Parathyroid adenoma (tissue), 2 donors: ENCODE measurements at regions not wholly inside any gene's neighbourhood (a gene's known extent, or its start where the extent isn't known, plus 50 kb on each side); places are given as distances from the start of the nearest gene placed in this dataset.

Source experiments
- H2AFZ ChIP-seq: fragments of 300-600 bp; sonication (generic); one replicate; pipeline ENCODE4 v1.7.0; 2017; ENCODE audit warnings: antibody characterized with exemption, mild to moderate bottlenecking
- H3K27ac ChIP-seq: fragments of 300-600 bp; sonication (generic); one replicate; pipeline ENCODE4 v1.7.0; 2017
- H3K27me3 ChIP-seq: fragments of 300-600 bp; sonication (generic); one replicate; pipeline ENCODE4 v1.7.0; 2017; ENCODE audit warnings: low read length; ENCODE audit not compliant: control insufficient read depth, insufficient read depth
- H3K36me3 ChIP-seq: fragments of 300-600 bp; sonication (generic); one replicate; pipeline ENCODE4 v1.7.0; 2017; ENCODE audit warnings: low read length; ENCODE audit not compliant: control insufficient read depth, insufficient read depth
- H3K4me1 ChIP-seq: fragments of 300-600 bp; sonication (generic); one replicate; pipeline ENCODE4 v1.7.0; 2017; ENCODE audit warnings: control low read depth
- H3K4me2 ChIP-seq: fragments of 300-600 bp; sonication (generic); one replicate; pipeline ENCODE4 v1.7.0; 2017; ENCODE audit warnings: low read length
- H3K4me3 ChIP-seq: fragments of 300-600 bp; sonication (generic); one replicate; pipeline ENCODE4 v1.7.0; 2017; ENCODE audit warnings: low read depth, low read length
- H3K79me2 ChIP-seq: fragments of 300-600 bp; sonication (generic); one replicate; pipeline ENCODE4 v1.7.0; 2017; ENCODE audit warnings: control low read depth
- H3K9ac ChIP-seq: fragments of 300-600 bp; sonication (generic); one replicate; pipeline ENCODE4 v1.7.0; 2017; ENCODE audit warnings: mild to moderate bottlenecking
- H3K9me3 ChIP-seq: fragments of 300-600 bp; sonication (generic); one replicate; pipeline ENCODE4 v1.7.0; 2017; ENCODE audit warnings: low read length; ENCODE audit not compliant: control insufficient read depth
- TF ChIP-seq, protein P1 (sequence below): fragments of 300-600 bp; sonication (generic); IDR thresholded peaks from one replicate; pipeline ENCODE4 v1.7.0; 2017; ENCODE audit warnings: antibody characterized with exemption, mild to moderate bottlenecking
- donor health status: primary hyperparathyroidism.

DNA sequence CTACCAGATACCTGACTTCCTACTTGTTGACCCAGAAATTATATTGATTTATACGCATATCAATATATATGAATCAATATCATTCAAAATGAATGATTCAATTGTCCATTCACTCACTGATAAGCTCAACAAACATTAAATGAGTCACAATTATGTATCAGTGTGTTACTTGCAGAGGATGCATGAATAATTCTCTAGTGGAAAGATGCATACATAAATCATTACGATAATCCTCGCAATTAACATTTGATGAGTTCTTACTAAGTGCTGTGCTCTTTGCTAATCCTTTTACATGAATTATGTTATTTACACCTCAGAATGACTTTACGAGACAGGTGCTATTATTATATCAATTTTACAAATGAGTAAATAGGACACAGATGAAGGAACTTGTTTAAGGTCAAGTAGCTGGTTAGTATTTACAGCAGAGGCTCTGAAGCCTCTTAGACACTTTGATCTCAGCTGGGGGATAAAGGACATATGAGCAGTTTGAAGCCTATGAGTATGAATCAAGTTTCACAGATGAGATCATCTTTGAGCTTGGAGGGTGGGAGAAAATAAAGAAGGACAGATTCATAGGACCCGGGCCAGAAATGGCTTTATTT, 112.8 kb upstream of the ADAMTS5 start:
- no peak overlapping the region for H3K27ac ChIP-seq
- H3K9ac ChIP-seq, result no peak overlapping the region
- no peaks in the 10 kb centered on the region for H3K27me3 ChIP-seq
- no peak overlapping the region for H3K4me2 ChIP-seq
- no peaks in the 10 kb centered on the region for H3K79me2 ChIP-seq
- H3K36me3 ChIP-seq, result no peaks in the 10 kb centered on the region
- H3K9me3 ChIP-seq, result no peaks in the 10 kb centered on the region
- H3K4me1 ChIP-seq, result no peaks in the 10 kb centered on the region
- TF ChIP-seq, protein P1, sequence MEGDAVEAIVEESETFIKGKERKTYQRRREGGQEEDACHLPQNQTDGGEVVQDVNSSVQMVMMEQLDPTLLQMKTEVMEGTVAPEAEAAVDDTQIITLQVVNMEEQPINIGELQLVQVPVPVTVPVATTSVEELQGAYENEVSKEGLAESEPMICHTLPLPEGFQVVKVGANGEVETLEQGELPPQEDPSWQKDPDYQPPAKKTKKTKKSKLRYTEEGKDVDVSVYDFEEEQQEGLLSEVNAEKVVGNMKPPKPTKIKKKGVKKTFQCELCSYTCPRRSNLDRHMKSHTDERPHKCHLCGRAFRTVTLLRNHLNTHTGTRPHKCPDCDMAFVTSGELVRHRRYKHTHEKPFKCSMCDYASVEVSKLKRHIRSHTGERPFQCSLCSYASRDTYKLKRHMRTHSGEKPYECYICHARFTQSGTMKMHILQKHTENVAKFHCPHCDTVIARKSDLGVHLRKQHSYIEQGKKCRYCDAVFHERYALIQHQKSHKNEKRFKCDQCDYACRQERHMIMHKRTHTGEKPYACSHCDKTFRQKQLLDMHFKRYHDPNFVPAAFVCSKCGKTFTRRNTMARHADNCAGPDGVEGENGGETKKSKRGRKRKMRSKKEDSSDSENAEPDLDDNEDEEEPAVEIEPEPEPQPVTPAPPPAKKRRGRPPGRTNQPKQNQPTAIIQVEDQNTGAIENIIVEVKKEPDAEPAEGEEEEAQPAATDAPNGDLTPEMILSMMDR, result no peak
- H3K4me3 ChIP-seq, result no peak overlapping the region
- no peak overlapping the region for H2AFZ ChIP-seq

DNA sequence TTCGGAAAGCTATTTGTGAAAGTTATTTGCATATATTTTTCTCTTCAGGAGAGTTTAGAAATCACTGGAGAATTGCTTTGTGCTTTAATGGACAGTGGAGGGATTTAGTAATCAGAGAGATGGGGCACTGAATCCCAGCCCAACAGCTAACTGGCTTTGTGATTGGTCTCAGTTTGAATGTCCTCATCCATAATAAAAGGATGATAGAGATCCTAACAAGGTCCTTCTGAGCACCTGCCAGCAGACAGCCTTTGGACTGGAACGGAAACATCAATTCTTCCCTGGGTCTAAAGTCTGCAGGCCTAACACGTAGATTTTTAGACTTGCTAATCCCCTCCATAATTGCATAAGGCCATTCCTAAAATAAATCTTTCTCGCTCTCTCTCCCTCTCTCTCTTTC, 112.0 kb upstream of the ADAMTS5 start:
- no peak overlapping the region for H3K9ac ChIP-seq
- no peak overlapping the region for H3K4me3 ChIP-seq

DNA sequence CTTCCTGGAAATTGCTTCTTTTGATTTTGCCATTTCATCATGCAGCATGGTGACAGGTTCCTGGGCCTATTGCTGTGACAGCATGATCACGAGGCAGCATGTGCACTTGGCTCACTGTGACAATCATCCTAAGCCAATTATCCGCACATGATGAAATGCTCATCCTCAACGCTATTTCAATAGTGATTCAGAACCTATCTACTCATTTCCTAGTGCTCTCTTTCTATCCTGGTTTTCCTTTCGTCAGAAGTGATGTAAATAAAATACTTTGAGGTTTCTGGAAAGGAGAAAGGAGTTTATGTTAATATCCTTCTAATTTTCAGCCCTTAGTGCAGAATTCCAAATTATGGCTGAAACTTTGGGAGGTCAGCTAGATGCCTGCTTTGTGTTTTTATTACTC, 110.6 kb upstream of the ADAMTS5 start:
- no peaks in the 10 kb centered on the region for H3K79me2 ChIP-seq
- no peaks in the 10 kb centered on the region for H3K36me3 ChIP-seq
- no peaks in the 10 kb centered on the region for H3K4me1 ChIP-seq
- no peak overlapping the region for H3K9ac ChIP-seq
- H3K4me2 ChIP-seq, result no peak overlapping the region
- no peak overlapping the region for H2AFZ ChIP-seq
- H3K27ac ChIP-seq, result no peak overlapping the region
- no peaks in the 10 kb centered on the region for H3K9me3 ChIP-seq
- H3K27me3 ChIP-seq, result no peaks in the 10 kb centered on the region
- TF ChIP-seq, protein P1, result no peak
- H3K4me3 ChIP-seq, result no peak overlapping the region

More for the DNA sequence above, 112.0 kb upstream of the ADAMTS5 start:
- Histone ChIP-seq H3K4me2 (no peak overlapping the region), H3K36me3 (no peaks in the 10 kb centered on the region), H3K4me1 (no peaks in the 10 kb centered on the region), H3K27me3 (no peaks in the 10 kb centered on the region), H3K9me3 (no peaks in the 10 kb centered on the region), H3K79me2 (no peaks in the 10 kb centered on the region), H2AFZ (no peak overlapping the region), H3K27ac (no peak overlapping the region)
- TF ChIP-seq, protein P1, result no peak

GRCh38 chr21:27076025-27076424, 109.1 kb upstream of the ADAMTS5 start:
- H3K27ac ChIP-seq, result no peak overlapping the region
- no peaks in the 10 kb centered on the region for H3K36me3 ChIP-seq
- no peak overlapping the region for H3K4me2 ChIP-seq
- H3K9ac ChIP-seq, result no peak overlapping the region
- H2AFZ ChIP-seq, result no peak overlapping the region
- no peaks in the 10 kb centered on the region for H3K9me3 ChIP-seq
- H3K4me1 ChIP-seq, result no peaks in the 10 kb centered on the region
- H3K4me3 ChIP-seq, result no peak overlapping the region
- H3K79me2 ChIP-seq, result no peaks in the 10 kb centered on the region
- TF ChIP-seq, protein P1, result no peak
- H3K27me3 ChIP-seq, result no peaks in the 10 kb centered on the region
